NCI-H510A (cell line): ENCODE measurements at regions not wholly inside any gene's neighbourhood (a gene's known extent, or its start where the extent isn't known, plus 50 kb on each side); places are given as distances from the start of the nearest gene placed in this dataset.

Experiments
- DNase-seq: peaks from one replicate; lab custom pipeline; 2025; lab: John Stamatoyannopoulos, UW

DNA sequence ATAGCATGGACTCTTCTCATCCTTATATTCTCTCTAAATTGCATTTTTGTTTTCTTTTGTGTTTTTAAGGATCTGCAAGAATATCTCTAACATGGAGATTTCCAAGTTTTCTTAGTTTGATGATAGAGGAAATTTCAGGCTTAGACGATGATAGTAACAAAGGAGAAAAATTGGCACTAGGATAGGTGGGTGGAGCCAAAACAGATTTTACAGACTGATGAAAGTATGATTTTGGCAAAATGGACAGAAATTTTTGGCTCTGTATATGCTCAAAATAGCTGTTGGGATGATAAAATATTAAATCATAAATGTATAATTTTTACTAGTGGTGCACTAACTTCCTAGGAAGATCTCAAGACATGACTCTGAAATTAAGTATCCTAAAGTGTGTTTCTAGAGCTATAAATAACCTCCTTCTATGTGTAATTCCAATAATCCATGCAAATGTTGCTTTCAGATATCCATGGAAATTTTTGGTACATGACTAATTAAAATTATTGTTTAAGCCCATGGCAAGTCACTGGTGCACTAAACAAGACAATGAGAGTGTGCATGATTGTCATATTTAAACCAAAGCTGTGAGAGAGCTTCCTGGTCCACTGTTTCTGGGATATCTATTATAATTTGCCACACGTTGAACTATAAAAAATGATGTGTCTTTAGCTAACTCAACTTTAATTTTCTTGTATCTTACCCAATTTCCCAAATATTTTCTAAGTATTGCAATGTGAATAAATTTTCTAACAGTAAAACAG lies 55.8 kb upstream of the NBEA start:
- no peak for DNase-seq

- no peak for DNase-seq
These were observed 55.1 kb upstream of the NBEA start for GRCh38 chr13:34886987-34887386.
